NOMO-1 treated with DMSO at 0.1 percent for 48 hours (cell line): ENCODE measurements at regions not wholly inside any gene's neighbourhood (a gene's known extent, or its start where the extent isn't known, plus 50 kb on each side); places are given as distances from the start of the nearest gene placed in this dataset.
A peak's percentile ranks its signal among the peaks of the same experiment; 100 is the strongest.

Experiments
- DNase-seq: peaks from one replicate; lab custom pipeline; 2025; ENCODE audit not compliant: unreplicated experiment; lab: John Stamatoyannopoulos, UW

GRCh38 chr14:26395726-26396125, 202.1 kb downstream of the NOVA1 start:
- no peak for DNase-seq

GRCh38 chr14:26394150-26394810, 203.6 kb downstream of the NOVA1 start:
- no peak for DNase-seq

DNA sequence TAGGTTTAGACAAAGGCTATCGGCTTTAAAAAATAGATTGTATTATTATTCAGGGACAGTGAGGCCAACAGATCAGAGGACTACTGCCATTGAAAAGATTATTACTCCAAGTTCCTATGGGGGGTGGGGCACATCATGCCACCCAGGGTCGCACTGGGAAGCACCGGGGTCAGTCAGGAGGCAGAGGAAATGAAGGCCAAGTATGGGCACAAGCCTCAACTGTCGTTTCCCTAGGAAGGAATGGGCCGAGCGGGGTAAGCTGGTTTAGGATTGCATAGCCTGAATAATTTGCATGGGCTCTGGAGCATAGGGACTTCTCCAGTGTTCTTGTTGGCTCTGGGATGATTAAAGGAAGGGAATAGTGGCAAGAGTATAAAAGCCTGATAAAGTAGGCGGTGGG, 205.3 kb downstream of the NOVA1 start:
- no peak for DNase-seq

DNA sequence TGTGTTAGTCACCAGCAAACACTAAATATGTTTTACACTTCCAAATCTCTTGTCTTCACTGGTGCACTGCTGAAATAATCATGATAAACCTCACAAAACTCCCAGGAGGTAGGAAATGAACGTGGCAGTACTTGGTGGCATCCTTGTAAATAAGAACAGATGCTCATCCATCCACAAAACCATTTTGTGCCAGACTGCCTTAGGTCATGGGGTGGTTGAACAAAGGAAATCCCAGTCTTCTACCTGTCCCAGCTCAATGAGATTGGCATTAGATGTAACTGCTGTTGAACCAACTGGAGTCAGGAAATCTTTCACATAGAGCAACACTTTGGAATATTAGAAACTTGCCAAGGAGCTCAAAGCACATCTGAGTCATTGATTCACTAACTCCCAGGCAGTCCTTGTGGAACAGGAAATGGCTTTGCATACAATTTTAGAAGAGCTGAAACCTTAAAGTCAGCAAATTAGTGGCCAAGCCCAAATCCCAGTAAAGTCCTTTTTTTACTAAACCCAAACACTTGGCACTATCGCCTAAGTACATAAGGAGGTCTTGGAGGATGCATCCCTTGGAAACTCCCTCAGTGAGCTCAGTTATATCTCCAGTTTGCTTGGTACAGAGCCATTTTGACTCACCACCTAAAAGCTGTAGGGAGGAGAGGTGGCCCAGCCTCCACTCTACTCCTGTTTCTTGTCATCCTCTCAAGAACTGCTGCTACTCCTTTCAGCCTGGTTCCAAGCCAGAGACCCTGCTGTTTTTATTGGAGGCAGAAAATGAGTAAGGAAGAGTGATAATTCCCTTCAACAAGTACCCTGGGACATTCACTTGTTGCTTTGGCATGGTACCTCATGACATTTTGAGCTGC, 208.0 kb downstream of the NOVA1 start:
- DNase-seq, result no peak

DNA sequence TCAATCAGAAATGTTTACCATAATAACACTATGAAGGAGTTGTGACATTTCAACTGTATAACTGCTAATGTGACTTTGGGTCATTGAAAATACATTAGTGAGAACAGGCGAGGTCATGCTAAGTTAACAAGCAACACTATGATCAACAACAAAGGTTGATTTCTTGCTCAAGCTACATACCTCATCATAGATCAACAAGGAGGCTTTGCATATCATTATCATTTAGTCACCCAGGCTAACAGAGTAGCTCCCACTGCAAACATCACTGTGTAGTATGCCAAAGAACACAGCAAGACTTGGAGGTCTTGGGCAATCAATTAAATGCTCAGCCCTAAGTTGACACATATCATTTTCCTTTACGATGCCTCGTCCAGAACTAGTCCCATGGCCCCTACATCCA, 212.5 kb downstream of the NOVA1 start:
- DNase-seq, result no peak

- no peak for DNase-seq
Measured at GRCh38 chr14:26382901-26383685, 214.7 kb downstream of the NOVA1 start.

GRCh38 chr14:26381405-26381804, 216.4 kb downstream of the NOVA1 start:
- no peak for DNase-seq

- DNase-seq, result no peak
Measured at GRCh38 chr14:26380637-26381036, 217.2 kb downstream of the NOVA1 start.

GRCh38 chr14:26379951-26380350, 217.9 kb downstream of the NOVA1 start:
- DNase-seq, result no peak

- peak; percentile 18 for DNase-seq
Measured at GRCh38 chr14:26377150-26377549, 220.7 kb downstream of the NOVA1 start.

DNA sequence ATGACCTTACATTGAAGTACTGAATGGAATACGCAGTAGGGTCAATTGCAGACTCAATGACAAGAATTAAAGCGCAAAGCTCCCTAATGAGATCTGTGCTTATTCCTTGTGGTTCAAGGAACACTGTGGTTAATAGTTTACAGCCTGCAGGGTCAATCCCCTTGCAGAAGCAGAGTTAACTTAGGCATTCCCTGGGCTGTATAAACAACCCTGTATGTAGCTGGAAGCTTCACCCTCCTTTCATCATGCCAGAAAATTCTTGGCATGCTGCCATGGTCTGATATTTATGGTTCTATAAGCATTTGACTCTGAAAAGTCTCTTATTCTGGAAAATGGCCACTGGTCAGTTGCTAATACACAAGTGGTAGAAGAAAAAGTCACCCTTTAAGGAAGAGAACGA, 227.7 kb downstream of the NOVA1 start:
- DNase-seq, result no peak

GRCh38 chr14:26363689-26364088, 234.1 kb downstream of the NOVA1 start:
- DNase-seq, result no peak

DNA sequence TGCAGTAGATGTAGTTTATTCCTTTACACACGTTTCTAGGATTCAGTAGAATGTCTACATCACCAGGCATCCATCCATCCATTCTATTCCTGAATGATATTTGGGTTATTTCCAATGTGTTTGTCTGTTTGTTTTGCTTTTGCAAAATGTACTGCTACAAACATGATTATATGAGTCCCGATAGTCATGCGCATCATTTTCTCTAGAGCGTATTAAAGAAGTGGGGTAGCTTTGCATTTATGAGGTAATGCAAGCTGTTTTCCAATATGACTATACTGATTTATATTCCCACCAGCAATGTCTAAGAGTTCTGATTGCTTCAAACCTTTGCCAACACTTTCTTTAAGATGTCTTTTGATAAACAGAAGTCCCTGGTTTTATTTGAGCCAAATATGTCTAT, 253.2 kb downstream of the NOVA1 start:
- DNase-seq, result no peak

DNA sequence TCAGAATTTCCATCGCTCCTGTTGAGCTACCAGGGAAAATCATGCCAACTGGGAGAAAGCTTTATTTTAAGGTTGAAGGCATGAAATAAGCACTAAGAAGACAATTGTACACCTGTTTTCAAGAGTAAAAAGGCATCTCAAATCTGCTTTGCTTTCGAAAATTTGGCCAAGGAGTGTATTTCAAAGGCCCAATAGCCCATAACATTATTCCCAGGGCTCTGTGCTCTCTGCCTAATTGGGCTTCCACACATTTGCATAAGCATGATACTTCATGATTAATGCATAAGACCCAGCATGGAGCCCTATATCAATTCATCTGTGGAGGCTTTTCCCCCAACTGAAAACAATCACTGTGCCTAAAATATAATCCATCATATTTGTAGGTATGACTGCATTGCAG, 258.5 kb downstream of the NOVA1 start:
- no peak for DNase-seq

- no peak for DNase-seq
Measured at GRCh38 chr14:26338231-26338630, 259.6 kb downstream of the NOVA1 start.

- no peak for DNase-seq
Measured at GRCh38 chr14:26334288-26334687, 263.5 kb downstream of the NOVA1 start.

DNA sequence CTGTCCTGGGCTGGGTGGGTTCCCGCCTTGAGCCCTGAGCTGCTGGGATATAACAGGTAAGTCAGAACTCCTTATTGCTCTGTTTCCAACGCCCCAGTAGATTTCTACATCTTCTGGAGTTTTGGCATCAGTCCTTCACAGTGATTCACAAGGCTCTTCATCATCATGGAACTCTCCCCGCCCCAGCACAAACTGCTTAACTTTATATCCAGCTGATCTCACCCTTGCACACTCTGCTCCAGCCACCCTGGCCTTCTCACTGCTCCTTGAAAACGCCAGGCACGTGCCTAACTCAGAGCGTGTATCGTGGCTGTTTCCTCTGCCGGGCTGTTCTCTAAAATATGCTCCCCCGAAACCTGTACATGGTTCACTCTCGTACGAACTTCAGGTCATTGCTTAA, 264.9 kb downstream of the NOVA1 start:
- no peak for DNase-seq

GRCh38 chr14:26330982-26331381, 266.9 kb downstream of the NOVA1 start:
- no peak for DNase-seq

GRCh38 chr14:26328791-26329190, 269.0 kb downstream of the NOVA1 start:
- DNase-seq, result no peak

- DNase-seq, result no peak
Measured at GRCh38 chr14:26323869-26324268, 274.0 kb downstream of the NOVA1 start.

DNA sequence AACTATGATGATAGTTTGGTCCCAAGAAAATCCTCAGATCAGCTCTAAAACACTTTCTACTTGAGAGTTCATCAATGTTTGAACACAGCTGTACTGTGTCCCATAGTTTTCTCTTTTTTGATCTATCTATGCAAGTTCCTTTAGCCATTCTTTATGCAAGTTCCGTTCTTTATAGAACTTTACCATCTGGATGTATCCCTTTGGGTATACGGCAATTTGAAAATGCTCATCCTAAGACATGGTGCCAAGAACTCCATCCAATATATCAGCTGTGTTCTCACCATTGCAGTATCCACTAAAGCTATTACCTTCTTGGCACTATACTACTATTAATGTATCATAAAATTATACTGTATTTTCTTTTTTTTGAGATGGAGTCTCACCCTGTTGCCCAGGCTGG, 276.9 kb downstream of the NOVA1 start:
- no peak for DNase-seq
